ENCODE measurements at regions not wholly inside any gene's neighbourhood (a gene's known extent, or its start where the extent isn't known, plus 50 kb on each side); places are given as distances from the start of the nearest gene placed in this dataset.

GRCh38 chr2:22600156-22600555 lies 784.8 kb upstream of the KLHL29 start:
- no peak for DNase-seq (ENCODE audit: low spot score)

- no peak for DNase-seq (ENCODE audit: low spot score)
Observed at GRCh38 chr2:22600999-22601398, 784.0 kb upstream of the KLHL29 start.

GRCh38 chr2:22604136-22604535 lies 780.8 kb upstream of the KLHL29 start:
- no peak for DNase-seq (ENCODE audit: low spot score)

GRCh38 chr2:22616031-22616430 lies 768.9 kb upstream of the KLHL29 start:
- no peak for DNase-seq (ENCODE audit: low spot score)

GRCh38 chr2:22623620-22624019 lies 761.4 kb upstream of the KLHL29 start:
- no peak for DNase-seq (ENCODE audit: low spot score)

- DNase-seq (ENCODE audit: low spot score) = no peak
Observed at GRCh38 chr2:22626621-22627020, 758.4 kb upstream of the KLHL29 start.

- no peak for DNase-seq (ENCODE audit: low spot score)
Observed at GRCh38 chr2:22628221-22628620, 756.8 kb upstream of the KLHL29 start.

- no peak for DNase-seq (ENCODE audit: low spot score)
Observed at GRCh38 chr2:22628906-22629305, 756.1 kb upstream of the KLHL29 start.

- DNase-seq (ENCODE audit: low spot score) = no peak
Observed at GRCh38 chr2:22634167-22634566, 750.8 kb upstream of the KLHL29 start.

GRCh38 chr2:22656426-22656825 lies 728.6 kb upstream of the KLHL29 start:
- DNase-seq (ENCODE audit: low spot score) = no peak

- no peak for DNase-seq (ENCODE audit: low spot score)
Observed at GRCh38 chr2:22673529-22673928, 711.5 kb upstream of the KLHL29 start.

- DNase-seq (ENCODE audit: low spot score) = no peak
Observed at GRCh38 chr2:22683914-22684313, 701.1 kb upstream of the KLHL29 start.

- DNase-seq (ENCODE audit: low spot score) = no peak
Observed at GRCh38 chr2:22690096-22690495, 694.9 kb upstream of the KLHL29 start.

GRCh38 chr2:22691666-22692065 lies 693.3 kb upstream of the KLHL29 start:
- no peak for DNase-seq (ENCODE audit: low spot score)

- DNase-seq (ENCODE audit: low spot score) = no peak
Observed at GRCh38 chr2:22692746-22693145, 692.2 kb upstream of the KLHL29 start.

- no peak for DNase-seq (ENCODE audit: low spot score)
Observed at GRCh38 chr2:22694300-22694699, 690.7 kb upstream of the KLHL29 start.

GRCh38 chr2:22694856-22695255 lies 690.1 kb upstream of the KLHL29 start:
- DNase-seq (ENCODE audit: low spot score) = no peak

GRCh38 chr2:22697054-22697788 lies 687.8 kb upstream of the KLHL29 start:
- no peak for DNase-seq (ENCODE audit: low spot score)

- no peak for DNase-seq (ENCODE audit: low spot score)
Observed at GRCh38 chr2:22701561-22702160, 683.3 kb upstream of the KLHL29 start.

GRCh38 chr2:22703286-22703920 lies 681.6 kb upstream of the KLHL29 start:
- no peak for DNase-seq (ENCODE audit: low spot score)

- DNase-seq (ENCODE audit: low spot score) = no peak
Observed at GRCh38 chr2:22719396-22719795, 665.6 kb upstream of the KLHL29 start.

GRCh38 chr2:22729466-22729865 lies 655.5 kb upstream of the KLHL29 start:
- no peak for DNase-seq (ENCODE audit: low spot score)

GRCh38 chr2:22734373-22735045 lies 650.5 kb upstream of the KLHL29 start:
- no peak for DNase-seq (ENCODE audit: low spot score)

All from CD4-positive, alpha-beta T cell treated with Interleukin-15 for 4 hours (primary cell).